SK-N-SH (cell line): ENCODE measurements at regions not wholly inside any gene's neighbourhood (a gene's known extent, or its start where the extent isn't known, plus 50 kb on each side); places are given as distances from the start of the nearest gene placed in this dataset.

ENCODE experiments used
- CTCF ChIA-PET: fragments of 300-600, 350-600 bp; formaldehyde crosslinking; extraction: SDS; loops from one replicate; lab custom pipeline; 2021; lab: Yijun Ruan, JAX
- POLR2A ChIA-PET: fragments of 350-600 bp; sonication (Branson Sonifier 250); formaldehyde crosslinking; extraction: SDS; loops from one replicate; lab custom pipeline; 2020; ENCODE audit warnings: antibody characterized with exemption, inconsistent platforms; lab: Yijun Ruan, JAX
- DNase-seq: peaks from one replicate; pipeline ENCODE4 v3.0.0; 2012
- H2AFZ ChIP-seq: fragments of 200-600 bp; sonication (generic); 2 replicates; pipeline ENCODE4 v1.8.1; 2016; ENCODE audit warnings: antibody characterized with exemption, mild to moderate bottlenecking, low read depth
- H3F3A ChIP-seq: fragments of 200-600 bp; sonication (generic); replicated peaks from 2 replicates; pipeline ENCODE3; 2016; ENCODE audit warnings: antibody characterized with exemption, mild to moderate bottlenecking; ENCODE audit not compliant: insufficient read depth
- H3K27ac ChIP-seq, 2 experiments: fragments of 200-500 bp in 1 of 2; fragments of 200-600 bp in 1 of 2; sonication (Bioruptor generic) in 1 of 2; sonication (generic), shearing (Covaris generic) in 1 of 2; 2 replicates each; pipeline versions ENCODE4 v1.5.1 to v1.6.1; 2014 to 2016; ENCODE audit warnings: low read depth in 2 of 2, inconsistent platforms in 1 of 2, low read length in 1 of 2, mild to moderate bottlenecking in 1 of 2, mixed read lengths in 1 of 2
- H3K27me3 ChIP-seq: fragments of 200-600 bp; sonication (generic), shearing (Covaris generic); 2 replicates; pipeline ENCODE4 v1.6.1; 2016; ENCODE audit warnings: mixed run types; ENCODE audit not compliant: insufficient read depth
- H3K36me3 ChIP-seq, 2 experiments: fragments of 200-500 bp in 1 of 2; fragments of 200-600 bp in 1 of 2; sonication (Bioruptor generic) in 1 of 2; sonication (generic) in 1 of 2; replicated peaks in 1 of 2; 2 replicates each; pipeline versions ENCODE3 to v1.5.1; 2014 to 2016; ENCODE audit warnings: low read length in 1 of 2, mild to moderate bottlenecking in 1 of 2; ENCODE audit not compliant: insufficient read depth in 2 of 2, control insufficient read depth in 1 of 2
- H3K4me1 ChIP-seq, 2 experiments: fragments of 200-500 bp in 1 of 2; fragments of 200-600 bp in 1 of 2; sonication (Bioruptor generic) in 1 of 2; sonication (generic), shearing (Covaris generic) in 1 of 2; 2 replicates each; pipeline versions ENCODE4 v1.5.1 to v1.6.1; 2014 to 2016; ENCODE audit warnings: low read depth in 1 of 2, low read length in 1 of 2, mixed run types in 1 of 2; ENCODE audit not compliant: insufficient read depth in 2 of 2, control insufficient read depth in 1 of 2
- H3K4me2 ChIP-seq: fragments of 200-600 bp; sonication (generic), shearing (Covaris generic); 2 replicates; pipeline ENCODE4 v1.6.1; 2017; ENCODE audit warnings: mixed run types
- H3K4me3 ChIP-seq, 2 experiments: fragments of 200-500 bp in 1 of 2; fragments of 200-600 bp in 1 of 2; sonication (Bioruptor generic) in 1 of 2; sonication (generic), shearing (Covaris generic) in 1 of 2; 2 replicates each; pipeline versions ENCODE4 v1.5.1 to v1.8.1; 2014 to 2016; ENCODE audit warnings: low read depth in 2 of 2, inconsistent platforms in 1 of 2, low read length in 1 of 2, mild to moderate bottlenecking in 1 of 2, mixed read lengths in 1 of 2, moderate library complexity in 1 of 2
- H3K79me2 ChIP-seq: fragments of 200-600 bp; sonication (generic); 2 replicates; pipeline ENCODE4 v1.8.1; 2017; ENCODE audit warnings: mild to moderate bottlenecking; ENCODE audit not compliant: insufficient read depth
- H3K9ac ChIP-seq: fragments of 200-600 bp; sonication (generic); 2 replicates; pipeline ENCODE4 v1.6.1; 2017; ENCODE audit warnings: mixed run types
- H3K9me2 ChIP-seq: fragments of 200-600 bp; sonication (generic); 2 replicates; pipeline ENCODE4 v1.6.1; 2017; ENCODE audit warnings: mixed run types
- H3K9me3 ChIP-seq: fragments of 200-600 bp; sonication (generic); 2 replicates; pipeline ENCODE4 v1.6.1; 2017; ENCODE audit warnings: mixed run types, mild to moderate bottlenecking, moderate library complexity
- H4K20me1 ChIP-seq: fragments of 200-600 bp; sonication (generic); 2 replicates; pipeline ENCODE4 v1.6.1; 2017; ENCODE audit warnings: mild to moderate bottlenecking, mixed run types; ENCODE audit not compliant: insufficient read depth
- CTCF ChIP-seq: fragments of 200-600 bp; sonication (generic); IDR thresholded peaks from 2 replicates; pipeline ENCODE4 v1.6.1; 2017; ENCODE audit warnings: antibody characterized with exemption, mild to moderate bottlenecking, moderate library complexity
- EP300 ChIP-seq, 2 experiments: IDR thresholded peaks; 2 replicates each; pipeline versions ENCODE4 v1.4.0 to v1.6.1; 2012; ENCODE audit warnings: borderline replicate concordance in 1 of 2, low read depth in 1 of 2, low read length in 1 of 2
- EZH2phosphoT487 ChIP-seq: fragments of 200-600 bp; sonication (generic); IDR thresholded peaks from 2 replicates; pipeline ENCODE4 v1.6.1; 2017; ENCODE audit warnings: low read depth, mixed run types, mild to moderate bottlenecking, antibody characterized with exemption, moderate library complexity, borderline replicate concordance
- GABPA ChIP-seq: IDR thresholded peaks from 2 replicates; pipeline ENCODE4 v1.4.0; 2012; ENCODE audit warnings: low read depth, mild to moderate bottlenecking
- JUND ChIP-seq: IDR thresholded peaks from 2 replicates; pipeline ENCODE4 v1.4.0; 2012
- MEF2A ChIP-seq: IDR thresholded peaks from 2 replicates; pipeline ENCODE4 v1.4.0; 2012; ENCODE audit warnings: low read depth, borderline replicate concordance
- NRF1 ChIP-seq: IDR thresholded peaks from 2 replicates; pipeline ENCODE4 v1.6.1; 2012; ENCODE audit warnings: low read depth, mild to moderate bottlenecking, low read length
- POLR2AphosphoS5 ChIP-seq: IDR thresholded peaks from 2 replicates; pipeline ENCODE4 v1.6.1; 2012; ENCODE audit warnings: low read depth, low read length
- TAF1 ChIP-seq: IDR thresholded peaks from 2 replicates; pipeline ENCODE4 v1.6.1; 2012; ENCODE audit warnings: low read depth, mild to moderate bottlenecking, low read length, moderate library complexity, borderline replicate concordance
- TCF12 ChIP-seq: IDR thresholded peaks from 2 replicates; pipeline ENCODE4 v1.4.0; 2012
- TEAD4 ChIP-seq: IDR thresholded peaks from 2 replicates; pipeline ENCODE4 v1.4.0; 2012; ENCODE audit warnings: mild to moderate bottlenecking, borderline replicate concordance; ENCODE audit not compliant: insufficient read depth
- ZBTB33 ChIP-seq: IDR thresholded peaks from 2 replicates; pipeline ENCODE4 v1.4.0; 2012; ENCODE audit warnings: low read depth, borderline replicate concordance
- WGBS: methylation state at CpG from one replicate; pipeline ENCODE4 v1.1.6; 2017; ENCODE audit warnings: low lambda C conversion rate; 5-methylcytosine and 5-hydroxymethylcytosine counted together
- TF ChIP-seq, protein P1 (sequence below): fragments of 150-350 bp; IDR thresholded peaks from 2 replicates; pipeline ENCODE4 v1.6.1; 2017; ENCODE audit warnings: antibody characterized with exemption, low read length, low read depth, borderline replicate concordance
- TF ChIP-seq, protein P2 (sequence below): IDR thresholded peaks from 2 replicates; pipeline ENCODE4; 2012

DNA sequence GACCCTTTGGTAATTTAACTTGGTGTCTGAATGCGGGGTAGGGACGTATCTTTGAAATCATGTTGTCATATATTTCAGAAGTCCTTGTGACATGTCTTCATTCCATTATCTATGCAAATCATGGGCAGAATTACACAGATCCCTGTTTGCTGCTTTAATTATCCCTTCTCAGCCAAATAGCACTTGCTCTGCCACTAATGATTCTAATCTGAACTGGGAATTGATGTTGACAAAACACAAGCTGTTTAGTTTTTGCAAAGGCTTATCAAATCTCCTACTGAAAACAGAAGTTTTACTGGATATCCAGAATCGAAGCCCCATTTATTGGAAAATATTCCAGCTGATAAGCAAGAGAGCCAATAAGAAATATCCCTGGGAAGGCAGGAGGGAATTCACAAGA, 205.9 kb upstream of the COX10 start:
- POLR2A ChIA-PET = no interaction called here
- Histone ChIP-seq H3K9me2 (no peaks in the 10 kb centered on the region), H3F3A (no peaks in the 10 kb centered on the region), H2AFZ (no peak overlapping the region), H3K4me3 (no peak overlapping the region), H3K36me3 (no peaks in the 10 kb centered on the region), H3K79me2 (no peaks in the 10 kb centered on the region), H4K20me1 (no peaks in the 10 kb centered on the region), H3K27me3 (no peaks in the 10 kb centered on the region), H3K4me1 (no peaks in the 10 kb centered on the region), H3K9ac (no peak overlapping the region), H3K9me3 (no peaks in the 10 kb centered on the region), H3K27ac (no peak overlapping the region), H3K4me2 (no peak overlapping the region)
- no peak for DNase-seq
- 21% methylated on average over 3 of the region's 3 CpGs for WGBS
- CTCF ChIA-PET = interaction anchor here (0.9 kb wide), 1 partner anchor 97 kb away, joined by 3 read pairs; no protein-coding TSS in a partner anchor
- TF ChIP-seq CTCF = no peak
- TF ChIP-seq, protein P1, sequence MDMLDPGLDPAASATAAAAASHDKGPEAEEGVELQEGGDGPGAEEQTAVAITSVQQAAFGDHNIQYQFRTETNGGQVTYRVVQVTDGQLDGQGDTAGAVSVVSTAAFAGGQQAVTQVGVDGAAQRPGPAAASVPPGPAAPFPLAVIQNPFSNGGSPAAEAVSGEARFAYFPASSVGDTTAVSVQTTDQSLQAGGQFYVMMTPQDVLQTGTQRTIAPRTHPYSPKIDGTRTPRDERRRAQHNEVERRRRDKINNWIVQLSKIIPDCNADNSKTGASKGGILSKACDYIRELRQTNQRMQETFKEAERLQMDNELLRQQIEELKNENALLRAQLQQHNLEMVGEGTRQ = no peak
- TF ChIP-seq, protein P2, sequence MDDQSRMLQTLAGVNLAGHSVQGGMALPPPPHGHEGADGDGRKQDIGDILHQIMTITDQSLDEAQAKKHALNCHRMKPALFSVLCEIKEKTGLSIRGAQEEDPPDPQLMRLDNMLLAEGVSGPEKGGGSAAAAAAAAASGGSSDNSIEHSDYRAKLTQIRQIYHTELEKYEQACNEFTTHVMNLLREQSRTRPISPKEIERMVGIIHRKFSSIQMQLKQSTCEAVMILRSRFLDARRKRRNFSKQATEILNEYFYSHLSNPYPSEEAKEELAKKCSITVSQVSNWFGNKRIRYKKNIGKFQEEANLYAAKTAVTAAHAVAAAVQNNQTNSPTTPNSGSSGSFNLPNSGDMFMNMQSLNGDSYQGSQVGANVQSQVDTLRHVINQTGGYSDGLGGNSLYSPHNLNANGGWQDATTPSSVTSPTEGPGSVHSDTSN = no peak
- TF ChIP-seq EZH2phosphoT487 = no peak
- no peak for TF ChIP-seq POLR2AphosphoS5
- no peak for TF ChIP-seq TEAD4

DNA sequence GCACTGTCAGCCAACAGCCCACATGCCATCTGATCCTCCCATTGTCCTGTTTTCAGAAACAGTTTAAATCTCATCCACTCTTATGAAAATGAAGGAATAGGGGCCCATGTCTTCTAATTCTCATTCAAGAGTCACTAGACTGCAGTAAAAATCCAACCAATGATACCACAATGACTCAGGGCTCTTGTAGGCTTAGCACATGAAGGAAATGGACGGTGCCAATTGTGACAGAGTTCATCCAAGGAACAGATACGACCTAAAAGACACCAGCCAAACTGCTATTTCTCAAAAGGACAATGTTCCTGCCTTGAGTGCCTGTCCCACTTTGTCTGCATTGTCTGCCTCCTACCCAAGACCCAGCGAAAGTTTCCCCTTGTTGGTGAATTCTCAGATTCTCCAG, 204.8 kb upstream of the COX10 start:
- no peaks in the 10 kb centered on the region for H4K20me1 ChIP-seq
- 18% methylated on average over 3 of the region's 3 CpGs for WGBS
- DNase-seq = no peak
- H2AFZ ChIP-seq = no peak overlapping the region
- POLR2A ChIA-PET = no interaction called here
- H3K79me2 ChIP-seq = no peaks in the 10 kb centered on the region
- H3K9me3 ChIP-seq = no peaks in the 10 kb centered on the region
- H3K4me1 ChIP-seq = no peaks in the 10 kb centered on the region
- H3K27me3 ChIP-seq = no peaks in the 10 kb centered on the region; the same call in 1 of the 2 replicates
- no peak overlapping the region for H3K9ac ChIP-seq
- no peak overlapping the region for H3K4me3 ChIP-seq
- H3K9me2 ChIP-seq = no peaks in the 10 kb centered on the region
- H3K4me2 ChIP-seq = no peak overlapping the region
- CTCF ChIA-PET = no interaction called here
- H3K36me3 ChIP-seq = no peaks in the 10 kb centered on the region
- TF ChIP-seq TCF12 = no peak
- no peak for TF ChIP-seq CTCF
- no peak for TF ChIP-seq MEF2A
- TF ChIP-seq POLR2AphosphoS5 = no peak
- no peak for TF ChIP-seq GABPA
- TF ChIP-seq EP300 (IDR thresholded peaks at IDR 0.05; ENCODE audit: borderline replicate concordance in 1 of 2, low read depth in 1 of 2, low read length in 1 of 2) = no peak
- TF ChIP-seq JUND = no peak
- no peak for TF ChIP-seq NRF1
- TF ChIP-seq ZBTB33 = no peak
- TF ChIP-seq TAF1 = no peak
- no peaks in the 10 kb centered on the region for H3F3A ChIP-seq
- H3K27ac ChIP-seq = no peak overlapping the region
